Fibroblast of mammary gland (primary cell): ENCODE measurements at regions not wholly inside any gene's neighbourhood (a gene's known extent, or its start where the extent isn't known, plus 50 kb on each side); places are given as distances from the start of the nearest gene placed in this dataset.

ENCODE experiments used
- DNase-seq: peaks from one replicate; pipeline ENCODE4 v3.0.0-alpha.2; 2010; ENCODE audit warnings: low read depth
- H3K4me3 ChIP-seq: 2 replicates; pipeline ENCODE4 v1.5.1; 2011; ENCODE audit warnings: low read depth, mild to moderate bottlenecking, low read length, moderate library complexity; ENCODE audit not compliant: control insufficient read depth
- CTCF ChIP-seq: conservative IDR thresholded peaks from 2 replicates; pipeline ENCODE4 v1.5.1; 2011; ENCODE audit warnings: low read depth, low read length, inconsistent platforms; ENCODE audit not compliant: control insufficient read depth, insufficient read depth

DNA sequence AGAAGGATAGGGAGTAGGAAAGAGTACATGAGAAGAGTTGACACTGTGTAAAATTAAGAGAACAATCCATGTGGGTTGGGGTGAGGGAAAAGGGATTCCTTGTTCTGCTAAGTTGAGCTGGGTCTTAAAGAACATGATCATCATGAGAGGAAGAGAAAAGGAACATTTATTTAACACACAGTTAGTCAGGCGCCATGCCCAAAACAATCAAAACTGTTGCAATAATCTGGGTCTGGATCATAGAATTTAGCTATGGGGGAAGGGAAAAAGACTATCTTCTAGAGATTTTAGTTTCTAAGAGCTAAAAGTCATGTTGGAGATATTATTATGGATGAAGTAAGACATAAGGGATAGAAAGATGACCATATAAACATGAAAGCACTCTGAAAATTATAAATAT lies 178.9 kb downstream of the SEM1 start:
- TF ChIP-seq CTCF = no peak
- H3K4me3 ChIP-seq = no peak overlapping the region
- DNase-seq = no peak

DNA sequence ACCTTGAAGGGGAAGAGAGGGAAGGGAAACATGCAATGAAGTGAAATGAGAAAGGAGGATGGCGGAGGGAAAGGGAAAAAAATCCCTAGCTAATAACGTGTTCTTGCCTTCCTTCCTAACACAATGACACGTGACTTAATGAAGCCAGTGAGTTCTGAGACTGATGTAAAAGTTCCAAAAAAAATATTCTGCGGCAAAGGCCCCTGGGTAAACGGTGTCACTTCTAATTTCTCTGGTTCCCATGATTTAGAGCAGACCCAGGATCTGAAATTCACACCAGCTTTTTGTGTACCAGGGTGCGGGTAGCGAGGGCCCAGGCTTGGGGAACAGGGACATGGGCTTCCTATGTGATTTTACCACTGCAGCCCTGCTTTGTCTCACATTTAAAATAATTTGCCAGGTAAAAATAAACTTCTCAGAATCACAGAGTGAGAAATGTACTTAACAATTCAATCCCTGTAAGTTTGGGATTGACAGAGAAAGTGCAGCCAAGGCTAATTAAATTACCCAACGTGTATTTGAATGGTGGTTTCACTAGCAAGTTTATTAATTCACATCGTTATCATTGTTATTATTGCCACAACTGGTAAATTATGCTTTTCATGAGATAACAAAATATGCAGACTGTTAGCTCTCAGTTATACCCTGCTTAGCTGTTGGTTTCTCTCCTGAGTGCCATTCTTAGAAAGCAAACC lies 182.4 kb downstream of the SEM1 start:
- DNase-seq = no peak
- H3K4me3 ChIP-seq = no peak overlapping the region
- TF ChIP-seq CTCF = no peak

DNA sequence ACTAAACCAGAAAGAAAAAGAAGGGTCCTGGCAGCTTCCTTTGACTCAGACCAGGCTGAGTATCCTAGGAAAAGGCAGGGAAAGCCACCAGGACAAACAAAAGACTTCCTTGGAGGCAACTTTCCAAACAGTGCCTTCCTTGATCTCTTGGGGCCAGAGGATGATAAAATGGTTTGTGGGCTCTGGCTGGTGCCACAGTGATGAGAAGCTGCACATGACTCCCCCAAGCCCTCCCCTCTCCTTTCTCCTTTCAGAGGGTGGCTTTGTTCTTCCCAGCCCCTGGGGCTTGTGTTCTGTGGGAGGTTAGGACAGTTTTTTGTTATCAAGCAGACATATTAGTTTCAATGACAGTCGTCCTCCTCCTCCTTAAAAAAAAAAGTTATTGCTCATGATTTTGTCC lies 183.2 kb downstream of the SEM1 start:
- no peak overlapping the region for H3K4me3 ChIP-seq
- no peak for DNase-seq
- TF ChIP-seq CTCF = no peak

DNA sequence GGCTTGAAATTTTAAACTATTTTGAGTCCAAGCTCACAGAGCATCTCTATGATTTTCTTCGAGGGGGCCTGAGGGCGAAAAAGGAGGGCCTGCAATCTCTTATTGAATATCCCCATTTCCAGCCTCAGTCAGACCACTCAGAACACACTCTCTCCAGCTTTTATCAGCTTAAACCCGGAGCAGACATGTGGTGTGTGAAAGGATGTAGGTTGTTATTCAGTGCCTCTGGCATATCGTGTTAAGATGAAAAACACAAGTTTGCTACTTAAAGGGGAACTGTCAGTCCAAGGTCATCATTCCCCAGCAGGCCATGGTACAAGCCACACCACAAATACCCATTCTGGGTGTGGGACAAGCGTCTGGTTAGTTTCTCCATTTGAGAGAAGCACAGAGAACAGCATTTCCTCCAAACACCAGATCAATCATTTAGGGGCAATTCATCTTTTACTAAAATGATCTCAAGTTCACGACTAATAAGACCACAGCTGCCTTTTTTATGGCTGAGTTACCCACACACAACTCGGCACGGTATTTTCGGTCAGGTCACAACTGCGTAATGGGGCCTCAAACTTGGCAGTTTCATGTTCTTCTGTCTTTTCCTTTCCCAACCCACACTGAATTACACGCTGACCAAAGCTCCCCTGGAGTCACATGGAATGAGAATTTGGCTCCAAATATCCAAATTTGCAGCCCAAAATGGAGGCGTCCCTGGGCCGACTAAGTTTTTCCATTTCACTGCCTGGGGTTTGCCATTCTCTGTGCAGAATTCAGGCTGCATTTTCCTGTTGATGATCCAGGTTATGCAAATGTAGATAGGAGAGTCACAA lies 188.4 kb downstream of the SEM1 start:
- TF ChIP-seq CTCF = no peak
- H3K4me3 ChIP-seq = no peak overlapping the region
- DNase-seq = no peak

- DNase-seq = peak; percentile 42
- TF ChIP-seq CTCF = no peak
- no peak overlapping the region for H3K4me3 ChIP-seq
Observed at GRCh38 chr7:96508371-96508770, 186.5 kb upstream of the SLC25A13 start.

DNA sequence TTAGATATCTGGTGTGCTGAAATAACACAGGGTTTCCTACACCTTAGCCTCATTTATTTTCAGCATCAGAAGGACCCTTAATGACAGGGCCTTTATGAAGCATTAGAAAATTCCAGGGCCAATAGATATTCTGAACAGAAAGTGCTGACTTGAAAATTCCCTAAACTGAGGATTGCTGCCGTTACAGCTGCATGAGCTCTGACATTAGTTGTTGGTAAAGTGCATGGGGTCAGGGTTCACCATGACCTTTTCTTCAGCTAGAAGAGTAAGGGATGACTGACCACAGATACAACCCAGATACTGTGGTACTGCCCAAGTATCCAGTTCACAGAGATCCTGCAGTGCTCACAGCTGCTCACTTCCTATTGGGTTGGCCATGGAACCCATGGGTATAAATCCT lies 181.7 kb upstream of the SLC25A13 start:
- H3K4me3 ChIP-seq = no peak overlapping the region
- no peak for DNase-seq
- TF ChIP-seq CTCF = no peak
